PC-9 (cell line): ENCODE measurements at regions not wholly inside any gene's neighbourhood (a gene's known extent, or its start where the extent isn't known, plus 50 kb on each side); places are given as distances from the start of the nearest gene placed in this dataset.
"Not testable (repeated sequence)": the region's sequence is repeated elsewhere in the genome, so short reads cannot be mapped to it uniquely, and the experiment has no call there.

Experiments
- BruUV-seq: library from RNA; stranded (reverse); fragments of 400-500 nt; replicated peaks from 2 replicates; lab custom pipeline; 2021; lab: Mats Ljungman, UMichigan
- CTCF ChIA-PET: fragments of 300-600 bp; sonication (Branson Sonifier 250); formaldehyde crosslinking; loops from one replicate; lab custom pipeline; 2022; ENCODE audit warnings: antibody characterized with exemption; lab: Charles Lee
- POLR2A ChIA-PET: fragments of 300-600 bp; sonication (Branson Sonifier 250); formaldehyde crosslinking; loops from one replicate; lab custom pipeline; 2022; ENCODE audit warnings: antibody characterized with exemption; ENCODE audit not compliant: unreplicated experiment; lab: Charles Lee
- DNase-seq, 2 experiments: peaks; one replicate each; pipeline versions ENCODE4 v3.0.0 to v3.0.0-alpha.2; 2015 to 2022; ENCODE audit warnings: mixed read lengths in 1 of 2
- H2AFZ ChIP-seq: fragments of 200-600 bp; sonication (generic); 2 replicates; pipeline ENCODE4 v1.8.1; 2017; ENCODE audit warnings: antibody characterized with exemption
- H3F3A ChIP-seq: fragments of 200-600 bp; sonication (generic); 2 replicates; pipeline ENCODE4 v1.8.1; 2017; ENCODE audit warnings: antibody characterized with exemption, mild to moderate bottlenecking, low read depth; ENCODE audit not compliant: insufficient read depth
- H3K27ac ChIP-seq: fragments of 200-600 bp; sonication (generic); 2 replicates; pipeline ENCODE4 v1.6.1; 2016; ENCODE audit warnings: mixed run types
- H3K27me3 ChIP-seq: fragments of 200-600 bp; sonication (generic); 2 replicates; pipeline ENCODE4 v1.6.1; 2016; ENCODE audit warnings: low read depth, mixed run types; ENCODE audit not compliant: insufficient read depth
- H3K36me3 ChIP-seq: fragments of 200-600 bp; sonication (generic); 2 replicates; pipeline ENCODE4 v1.6.1; 2016; ENCODE audit warnings: low read depth, mixed run types
- H3K4me1 ChIP-seq: fragments of 200-600 bp; sonication (generic); replicated peaks from 2 replicates; pipeline ENCODE4 v1.6.1; 2016; ENCODE audit warnings: mixed run types; ENCODE audit not compliant: insufficient read depth
- H3K4me2 ChIP-seq: fragments of 200-600 bp; sonication (generic); 2 replicates; pipeline ENCODE4 v1.6.1; 2017; ENCODE audit warnings: mixed run types
- H3K4me3 ChIP-seq: fragments of 200-600 bp; sonication (generic); 2 replicates; pipeline ENCODE4 v1.6.1; 2016; ENCODE audit warnings: mixed run types
- H3K79me2 ChIP-seq: fragments of 200-600 bp; sonication (generic); 2 replicates; pipeline ENCODE4 v1.6.1; 2017; ENCODE audit warnings: low read depth, mixed run types
- H3K9me2 ChIP-seq: fragments of 200-600 bp; sonication (generic); 2 replicates; pipeline ENCODE4 v1.8.1; 2017; ENCODE audit warnings: mild to moderate bottlenecking; ENCODE audit not compliant: insufficient read depth
- H3K9me3 ChIP-seq: fragments of 200-600 bp; sonication (generic); 2 replicates; pipeline ENCODE4 v1.8.1; 2016; ENCODE audit warnings: low read depth; ENCODE audit not compliant: insufficient read depth
- H4K20me1 ChIP-seq: fragments of 200-600 bp; sonication (generic); 2 replicates; pipeline ENCODE4 v1.8.1; 2017; ENCODE audit not compliant: insufficient read depth
- CTCF ChIP-seq: fragments of 200-600 bp; sonication (generic); conservative IDR thresholded peaks from 2 replicates; pipeline ENCODE4 v1.6.1; 2017; ENCODE audit warnings: mixed run types, antibody characterized with exemption, mild to moderate bottlenecking, moderate library complexity
- EZH2 ChIP-seq: fragments of 200-600 bp; sonication (generic); IDR thresholded peaks from 2 replicates; pipeline ENCODE4 v1.8.0; 2017; ENCODE audit warnings: antibody characterized with exemption, low read depth
- intact Hi-C: fragments of 100-400 bp; cut with micrococcal nuclease; formaldehyde crosslinking; loops from one replicate; pipeline ENCODE4 v1.10.0; 2022; ENCODE audit not compliant: unreplicated experiment

DNA sequence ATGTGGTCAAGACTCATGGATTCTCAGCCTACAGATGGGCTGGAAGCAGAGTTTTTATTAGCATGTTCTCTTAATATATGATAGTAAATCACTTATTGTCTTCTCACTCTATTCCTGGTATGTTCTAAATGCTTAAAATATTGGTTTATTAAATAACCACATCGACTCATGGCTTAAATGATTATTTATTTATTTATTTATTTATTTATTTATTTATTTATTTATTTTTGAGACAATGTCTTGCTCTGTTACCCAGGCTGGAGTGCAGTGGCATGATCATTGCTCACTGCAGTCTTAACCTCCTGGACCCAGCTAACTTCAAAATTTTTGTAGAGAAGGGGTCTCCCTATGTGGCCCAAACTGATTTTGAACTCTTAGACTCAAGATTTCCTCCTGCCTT lies 457.2 kb upstream of the TNC start:
- Histone ChIP-seq H3F3A (no peaks in the 10 kb centered on the region), H4K20me1 (no peaks in the 10 kb centered on the region), H3K27ac (no peak overlapping the region), H3K36me3 (no peaks in the 10 kb centered on the region), H3K4me2 (no peak overlapping the region), H2AFZ (no peak overlapping the region), H3K4me3 (no peak overlapping the region), H3K27me3 (no peaks in the 10 kb centered on the region), H3K9me2 (no peaks in the 10 kb centered on the region), H3K79me2 (no peaks in the 10 kb centered on the region), H3K9me3 (no peaks in the 10 kb centered on the region), H3K4me1 (no peaks in the 10 kb centered on the region)
- intact Hi-C loops: no loop called here
- BruUV-seq: no TSS peak
- TF ChIP-seq CTCF (no peak), EZH2 (no peak)
- CTCF ChIA-PET: no interaction called here
- no peak for DNase-seq
- POLR2A ChIA-PET: no interaction called here

- H3F3A ChIP-seq, intact Hi-C loops, BruUV-seq, H3K9me2 ChIP-seq, H3K4me3 ChIP-seq, H2AFZ ChIP-seq, H3K36me3 ChIP-seq, H4K20me1 ChIP-seq, H3K27me3 ChIP-seq, POLR2A ChIA-PET, H3K79me2 ChIP-seq, H3K27ac ChIP-seq, H3K4me1 ChIP-seq, CTCF ChIA-PET, H3K4me2 ChIP-seq, DNase-seq, H3K9me3 ChIP-seq: not testable (repeated sequence)
Observed at GRCh38 chr9:115585458-115585857, 467.5 kb upstream of the TNC start.

- Histone ChIP-seq H2AFZ (no peak overlapping the region; the same call in 1 of the 2 replicates), H3F3A (peaks cover 12% of the 10 kb centered on the region; the same call in 1 of the 2 replicates), H3K4me3 (no peak overlapping the region), H3K4me2 (no peak overlapping the region), H3K27me3 (no peaks in the 10 kb centered on the region), H3K36me3 (no peaks in the 10 kb centered on the region), H4K20me1 (no peaks in the 10 kb centered on the region), H3K9me2 (no peaks in the 10 kb centered on the region), H3K79me2 (no peaks in the 10 kb centered on the region), H3K27ac (no peak overlapping the region), H3K9me3 (no peaks in the 10 kb centered on the region), H3K4me1 (peaks cover 14% of the 10 kb centered on the region; the same call in 1 of the 2 replicates)
- intact Hi-C loops: no loop called here
- DNase-seq: no peak
- no TSS peak for BruUV-seq
- TF ChIP-seq CTCF: no peak
- TF ChIP-seq EZH2: no peak
- POLR2A ChIA-PET: no interaction called here
- CTCF ChIA-PET: interaction anchor here (0.5 to 0.6 kb wide), 2 partner anchors 9 to 1054 kb away, joined by 6 to 7 read pairs; no protein-coding TSS in a partner anchor
Observed at GRCh38 chr9:115587310-115587709, 469.4 kb upstream of the TNC start.

DNA sequence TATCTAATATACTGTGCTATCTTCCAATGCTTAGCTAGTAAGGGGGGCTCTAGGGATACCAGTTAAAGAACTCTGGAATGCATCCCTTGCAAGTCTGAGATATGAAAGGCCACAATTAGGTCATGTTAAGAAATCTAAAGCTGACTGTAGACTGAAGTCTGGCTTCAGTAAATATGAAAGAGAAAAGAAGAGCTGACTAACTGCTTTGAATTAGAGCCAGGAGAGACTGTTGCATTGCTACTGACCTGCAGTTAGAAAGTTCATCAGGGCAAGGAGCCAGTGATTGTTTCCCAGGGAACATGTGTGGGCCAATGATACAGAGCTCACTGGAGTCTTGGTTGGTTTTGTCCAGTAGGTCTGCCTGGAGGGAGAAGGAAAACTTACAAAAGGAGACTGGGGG lies 472.1 kb upstream of the TNC start:
- no peak overlapping the region for H2AFZ ChIP-seq
- H3F3A ChIP-seq: peaks cover 12% of the 10 kb centered on the region; the same call in 1 of the 2 replicates
- POLR2A ChIA-PET: interaction anchor here (0.5 to 0.8 kb wide), 3 partner anchors 10 to 1103 kb away, joined by 3 to 5 read pairs (median 3); no protein-coding TSS in a partner anchor
- H3K36me3 ChIP-seq: no peaks in the 10 kb centered on the region
- H3K4me3 ChIP-seq: no peak overlapping the region
- no TSS peak for BruUV-seq
- H3K9me3 ChIP-seq: no peaks in the 10 kb centered on the region
- peaks cover 14% of the 10 kb centered on the region; the same call in 1 of the 2 replicates for H3K4me1 ChIP-seq
- H3K79me2 ChIP-seq: no peaks in the 10 kb centered on the region
- TF ChIP-seq CTCF (no peak), EZH2 (no peak)
- no peak overlapping the region for H3K4me2 ChIP-seq
- H3K9me2 ChIP-seq: no peaks in the 10 kb centered on the region
- intact Hi-C loops: loop anchor here (1.0 to 10.0 kb wide), 4 partner anchors 407 to 1185 kb away; partner anchors contain the start of gene PAPPA
- CTCF ChIA-PET: interaction anchor here (0.5 to 1.2 kb wide), 4 partner anchors 26 to 564 kb away, joined by 3 to 6 read pairs (median 3); partner anchors contain the start of gene PAPPA
- H3K27me3 ChIP-seq: no peaks in the 10 kb centered on the region
- no peaks in the 10 kb centered on the region for H4K20me1 ChIP-seq
- H3K27ac ChIP-seq: no peak overlapping the region
- peak; percentile 53 to 62 for DNase-seq
